ENCODE measurements at regions not wholly inside any gene's neighbourhood (a gene's known extent, or its start where the extent isn't known, plus 50 kb on each side); places are given as distances from the start of the nearest gene placed in this dataset.
"Not testable (repeated sequence)": the region's sequence is repeated elsewhere in the genome, so short reads cannot be mapped to it uniquely, and the experiment has no call there.

GRCh38 chr10:33774857-33775256 lies 440.4 kb upstream of the NRP1 start:
- DNase-seq = no peak

- DNase-seq = no peak
These were observed 439.5 kb upstream of the NRP1 start for GRCh38 chr10:33773886-33774480.

GRCh38 chr10:33773253-33773573 lies 438.7 kb upstream of the NRP1 start:
- DNase-seq = no peak

GRCh38 chr10:33772370-33773252 lies 438.1 kb upstream of the NRP1 start:
- DNase-seq = peak; percentile 46

- DNase-seq = not testable (repeated sequence)
These were observed 437.4 kb upstream of the NRP1 start for GRCh38 chr10:33771856-33772255.

- DNase-seq = no peak
These were observed 430.3 kb upstream of the NRP1 start for GRCh38 chr10:33764694-33765185.

GRCh38 chr10:33760056-33760943 lies 425.8 kb upstream of the NRP1 start:
- DNase-seq = no peak

GRCh38 chr10:33759191-33759590 lies 424.7 kb upstream of the NRP1 start:
- DNase-seq = no peak

GRCh38 chr10:33758299-33758698 lies 423.8 kb upstream of the NRP1 start:
- no peak for DNase-seq

GRCh38 chr10:33754052-33754451 lies 419.6 kb upstream of the NRP1 start:
- no peak for DNase-seq

- no peak for DNase-seq
These were observed 418.9 kb upstream of the NRP1 start for GRCh38 chr10:33753389-33753788.

- DNase-seq = no peak
These were observed 415.3 kb upstream of the NRP1 start for GRCh38 chr10:33749790-33750189.

- no peak for DNase-seq
These were observed 414.7 kb upstream of the NRP1 start for GRCh38 chr10:33749067-33749735.

- DNase-seq = no peak
These were observed 412.4 kb upstream of the NRP1 start for GRCh38 chr10:33746836-33747268.

GRCh38 chr10:33746186-33746585 lies 411.7 kb upstream of the NRP1 start:
- DNase-seq = no peak

- DNase-seq = no peak
These were observed 409.0 kb upstream of the NRP1 start for GRCh38 chr10:33743429-33743857.

- no peak for DNase-seq
These were observed 404.6 kb upstream of the NRP1 start for GRCh38 chr10:33739031-33739430.

GRCh38 chr10:33735464-33735923 lies 401.0 kb upstream of the NRP1 start:
- DNase-seq = no peak

- DNase-seq = no peak
These were observed 400.1 kb upstream of the NRP1 start for GRCh38 chr10:33734393-33735155.

- DNase-seq = no peak
These were observed 398.6 kb upstream of the NRP1 start for GRCh38 chr10:33733058-33733457.

- no peak for DNase-seq
These were observed 397.8 kb upstream of the NRP1 start for GRCh38 chr10:33732161-33732680.

- no peak for DNase-seq
These were observed 396.9 kb upstream of the NRP1 start for GRCh38 chr10:33731322-33731721.

Measured in COR-L47 (cell line).